Germinal center (tissue), 1 donor: ENCODE measurements at regions not wholly inside any gene's neighbourhood (a gene's known extent, or its start where the extent isn't known, plus 50 kb on each side); places are given as distances from the start of the nearest gene placed in this dataset.
"Not testable (repeated sequence)": the region's sequence is repeated elsewhere in the genome, so short reads cannot be mapped to it uniquely, and the experiment has no call there.

Source experiments
- DNase-seq: peaks from one replicate; pipeline ENCODE4 v3.0.0; 2012; ENCODE audit warnings: mixed read lengths, low spot score

DNA sequence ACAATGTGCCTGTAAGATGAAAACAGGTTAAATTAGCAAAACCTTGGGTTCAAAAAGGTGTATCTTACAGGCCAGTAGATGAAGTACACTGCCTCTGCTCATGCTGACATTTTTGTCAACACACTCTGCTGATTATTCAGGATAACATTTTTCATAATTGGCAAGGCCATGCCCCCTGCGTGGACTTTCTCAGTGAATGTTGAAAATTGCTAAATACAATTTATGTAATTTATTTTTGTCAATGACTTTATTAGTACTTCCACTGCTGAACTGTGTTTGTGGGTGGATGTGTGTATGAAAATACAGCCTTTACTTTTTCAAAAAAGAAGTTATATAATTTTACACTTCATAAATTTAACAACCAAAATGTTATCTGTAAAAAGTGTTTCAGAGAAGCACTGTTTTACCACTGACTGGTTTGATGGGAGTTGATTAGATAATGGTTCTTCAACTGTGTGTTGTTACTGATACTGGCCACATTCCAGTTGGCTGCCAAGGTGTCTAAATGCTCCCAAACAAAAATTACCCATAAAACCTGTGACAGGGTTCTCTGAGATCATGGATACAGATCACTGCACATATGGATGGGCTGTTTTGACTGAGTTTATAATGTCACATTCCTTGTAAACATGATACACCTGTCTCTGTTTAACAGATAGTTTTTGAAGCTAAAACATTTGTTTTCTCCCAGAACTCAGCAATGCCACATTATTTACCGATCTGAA is 151.9 kb upstream of the SLC7A11 start:
- no peak for DNase-seq

DNA sequence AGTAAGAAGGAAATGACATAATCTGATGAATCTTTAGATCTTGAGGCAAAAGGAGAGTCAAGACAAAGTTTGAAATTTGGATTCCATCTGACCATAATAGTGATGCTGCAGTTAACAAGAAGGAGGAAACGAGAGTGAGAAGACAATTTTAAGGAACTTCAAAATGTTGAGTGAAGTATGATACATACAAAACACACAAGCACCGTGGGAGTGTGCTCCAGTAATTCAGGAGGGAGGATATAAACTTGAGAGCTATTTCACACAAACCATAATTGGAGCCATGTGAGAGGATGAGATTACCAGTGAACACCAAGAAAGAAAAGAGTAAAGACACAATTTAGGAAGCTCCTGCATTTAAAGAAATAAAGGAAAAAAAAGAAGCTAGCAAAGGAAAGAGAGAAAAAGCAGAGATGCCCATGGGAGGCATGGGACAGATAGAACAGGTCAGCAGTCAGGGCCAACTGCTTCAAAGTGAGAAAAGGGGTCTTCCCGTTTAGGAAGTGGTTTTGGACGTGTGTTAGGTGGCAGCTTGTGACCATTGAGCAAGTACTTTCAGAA is 150.7 kb upstream of the SLC7A11 start:
- no peak for DNase-seq

DNA sequence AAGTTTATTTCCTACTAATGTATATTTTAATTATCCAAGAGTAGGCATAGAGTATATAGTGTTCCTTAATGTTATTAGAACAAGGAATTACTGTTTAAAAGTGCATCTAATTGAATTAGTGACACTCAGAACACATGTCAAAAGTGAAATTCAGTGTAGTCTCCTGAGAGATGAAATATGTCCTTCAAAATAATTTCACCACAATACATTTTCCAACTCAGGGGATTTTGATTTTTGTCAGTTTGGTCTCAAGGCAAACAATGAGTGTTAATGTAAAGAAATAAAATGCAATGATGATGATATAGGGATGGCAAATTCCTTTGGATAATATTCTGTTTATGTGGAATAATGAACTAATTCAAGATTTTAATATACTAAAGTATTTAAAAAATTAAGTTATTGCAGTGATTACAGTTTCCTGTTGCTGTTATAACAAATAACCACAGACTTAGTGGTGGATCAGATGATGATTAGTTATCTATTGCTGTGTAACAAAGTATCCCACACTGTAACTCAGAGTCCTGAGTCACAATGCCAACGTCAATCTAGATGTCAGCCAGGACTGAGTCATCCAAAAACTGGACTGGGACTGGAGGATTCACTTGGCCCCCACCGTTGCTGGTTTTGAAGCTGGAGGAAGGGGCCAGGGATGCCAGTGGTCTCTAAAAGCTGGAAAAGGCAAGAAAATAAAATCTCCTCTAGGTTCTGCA is 148.0 kb upstream of the SLC7A11 start:
- DNase-seq = no peak

DNA sequence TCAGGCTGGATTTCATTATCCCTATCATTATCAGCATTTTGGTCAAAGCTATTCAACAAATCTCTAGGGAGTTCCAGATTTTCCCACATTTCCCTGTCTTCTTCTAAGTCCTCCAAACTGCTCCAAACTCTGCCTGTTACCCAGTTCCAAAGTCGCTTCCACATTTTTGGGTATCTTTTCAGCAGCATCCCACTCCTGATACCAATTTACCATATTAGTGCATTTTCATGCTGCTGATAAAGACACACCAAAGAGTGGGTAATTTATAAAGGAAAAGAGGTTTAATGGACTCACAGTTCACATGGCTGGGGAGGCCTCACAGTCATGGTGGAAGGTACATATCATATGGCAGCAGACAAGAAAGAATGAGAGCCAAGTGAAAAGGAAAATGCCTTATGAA is 132.8 kb upstream of the SLC7A11 start:
- DNase-seq = no peak

- DNase-seq = no peak
These were observed 125.8 kb upstream of the SLC7A11 start for GRCh38 chr4:138367942-138368341.

DNA sequence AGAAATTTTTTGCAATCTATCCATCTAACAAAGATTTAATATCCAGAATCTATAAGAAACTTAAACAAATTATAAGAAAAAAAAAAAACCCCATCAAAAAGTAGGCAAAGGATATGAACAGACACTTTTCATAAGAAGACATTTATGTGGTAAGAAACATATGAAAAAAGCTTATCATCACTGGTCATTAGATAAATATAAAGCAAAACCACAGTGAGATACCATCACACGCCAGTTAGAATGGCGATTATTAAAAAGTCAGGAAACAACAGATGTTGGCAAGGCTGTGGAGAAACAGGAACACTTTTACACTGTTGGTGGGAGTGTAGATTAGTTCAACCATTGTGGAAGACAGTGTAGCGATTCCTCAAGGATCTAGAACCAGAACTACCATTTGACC is 110.3 kb upstream of the SLC7A11 start:
- not testable (repeated sequence) for DNase-seq

GRCh38 chr4:138348055-138348454 is 105.9 kb upstream of the SLC7A11 start:
- DNase-seq = no peak

- DNase-seq = no peak
These were observed 105.4 kb upstream of the SLC7A11 start for GRCh38 chr4:138347561-138347960.

DNA sequence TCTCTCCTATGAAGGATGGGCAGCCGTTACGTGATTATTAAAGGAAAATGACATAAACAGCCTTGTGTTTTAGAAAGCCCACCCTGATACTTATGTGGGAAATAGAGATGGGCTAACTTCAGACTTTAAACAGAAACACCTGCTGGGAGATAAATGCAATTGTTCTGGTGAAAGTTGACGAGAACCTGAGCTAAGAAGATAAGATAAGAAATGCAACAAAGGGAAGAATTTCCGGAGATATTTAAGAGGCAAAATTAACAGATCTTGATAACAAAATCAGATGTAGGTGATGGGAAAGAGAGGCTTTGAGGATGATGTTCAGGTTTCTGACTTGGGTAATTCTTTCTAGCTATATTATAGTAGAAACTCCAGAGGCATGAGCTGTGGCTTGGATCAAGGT is 102.7 kb upstream of the SLC7A11 start:
- DNase-seq = no peak

GRCh38 chr4:138344054-138344453 is 101.9 kb upstream of the SLC7A11 start:
- DNase-seq = no peak

- no peak for DNase-seq
These were observed 99.7 kb upstream of the SLC7A11 start for GRCh38 chr4:138341739-138342415.

- DNase-seq = no peak
These were observed 96.7 kb upstream of the SLC7A11 start for GRCh38 chr4:138338840-138339239.

DNA sequence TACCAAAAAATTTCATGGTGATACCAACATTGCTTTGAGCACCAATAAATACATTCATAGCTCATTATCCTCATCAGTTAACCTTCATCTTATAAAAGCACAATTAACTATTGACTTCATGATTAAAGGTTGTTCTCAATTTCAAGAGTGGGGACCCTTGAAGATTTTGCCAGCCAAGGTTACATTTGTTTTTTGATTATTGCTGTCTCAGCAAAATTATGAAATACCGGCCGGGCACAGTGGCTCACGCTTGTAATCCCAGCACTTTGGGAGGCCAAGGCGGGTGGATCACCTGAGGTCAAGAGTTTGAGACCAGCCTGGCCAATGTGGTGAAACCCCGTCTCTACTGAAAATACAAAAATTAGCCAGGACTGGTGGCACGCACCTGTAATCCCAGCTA is 96.1 kb upstream of the SLC7A11 start:
- DNase-seq = not testable (repeated sequence)

- no peak for DNase-seq
These were observed 92.3 kb upstream of the SLC7A11 start for GRCh38 chr4:138334346-138335016.

- not testable (repeated sequence) for DNase-seq
These were observed 90.3 kb upstream of the SLC7A11 start for GRCh38 chr4:138332415-138332814.

GRCh38 chr4:138330531-138330930 is 88.4 kb upstream of the SLC7A11 start:
- DNase-seq = no peak

GRCh38 chr4:138329506-138330070 is 87.4 kb upstream of the SLC7A11 start:
- DNase-seq = no peak

DNA sequence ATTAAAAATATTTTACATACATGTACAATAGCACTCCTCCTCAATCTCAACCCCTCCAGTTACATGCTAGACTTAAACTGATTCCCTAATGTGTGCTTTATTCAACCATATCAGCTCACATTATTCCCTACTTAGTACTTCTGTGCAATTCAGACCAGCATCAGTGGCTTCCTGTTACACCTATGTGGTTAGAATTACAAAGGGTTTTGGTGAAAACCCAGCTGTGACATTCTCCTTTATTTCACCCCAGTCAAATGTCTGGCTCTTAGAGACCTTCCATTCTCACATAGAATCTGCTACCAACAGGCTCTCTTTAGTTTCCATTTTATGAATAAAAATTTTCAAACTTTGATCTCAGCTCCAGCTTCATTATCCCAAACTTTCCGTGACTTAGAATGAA is 85.2 kb upstream of the SLC7A11 start:
- no peak for DNase-seq

DNA sequence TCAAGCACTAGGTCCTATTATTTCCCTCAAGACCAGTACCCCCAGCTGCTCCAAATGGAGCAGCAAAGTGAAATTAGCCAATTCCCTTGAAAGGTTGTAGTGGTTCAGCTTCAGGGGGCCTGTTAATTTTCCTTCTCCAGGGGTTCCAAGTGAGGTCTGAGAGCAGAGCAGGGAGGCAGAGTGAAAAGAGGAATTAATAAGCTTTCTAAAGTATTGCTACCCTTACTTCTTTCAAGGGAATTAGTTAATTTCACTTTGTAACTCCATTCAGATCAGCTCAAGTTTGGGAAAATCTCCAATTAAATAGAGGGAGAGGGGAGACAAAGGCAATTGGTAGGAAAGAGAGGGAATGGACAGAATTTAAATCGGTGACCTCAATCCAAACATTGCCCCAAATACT is 78.7 kb upstream of the SLC7A11 start:
- no peak for DNase-seq

GRCh38 chr4:138320030-138320429 is 77.9 kb upstream of the SLC7A11 start:
- no peak for DNase-seq

GRCh38 chr4:138317175-138317748 is 75.1 kb upstream of the SLC7A11 start:
- no peak for DNase-seq

GRCh38 chr4:138312536-138312911 is 70.4 kb upstream of the SLC7A11 start:
- no peak for DNase-seq
